Left ventricle myocardium inferior (tissue), 1 donor: ENCODE measurements at regions not wholly inside any gene's neighbourhood (a gene's known extent, or its start where the extent isn't known, plus 50 kb on each side); places are given as distances from the start of the nearest gene placed in this dataset.

Experiments used
- DNase-seq: peaks from one replicate; pipeline ENCODE4 v3.0.0-alpha.2; 2020
- H3K27ac ChIP-seq: fragments of 200-600 bp; replicated peaks from 2 replicates; pipeline ENCODE4 v1.8.0; 2021
- H3K27me3 ChIP-seq: fragments of 200-600 bp; 2 replicates; pipeline ENCODE4 v1.8.0; 2021; ENCODE audit warnings: low read depth
- H3K36me3 ChIP-seq: fragments of 200-600 bp; 2 replicates; pipeline ENCODE4 v1.8.0; 2021
- H3K4me1 ChIP-seq: fragments of 200-600 bp; 2 replicates; pipeline ENCODE4 v1.8.0; 2021
- H3K4me3 ChIP-seq: fragments of 200-600 bp; 2 replicates; pipeline ENCODE4 v1.8.0; 2021; ENCODE audit warnings: mild to moderate bottlenecking, moderate library complexity
- H3K9me3 ChIP-seq: fragments of 200-600 bp; replicated peaks from 2 replicates; pipeline ENCODE4 v1.8.0; 2021
- CTCF ChIP-seq: fragments of 200-600 bp; IDR thresholded peaks from 2 replicates; pipeline ENCODE4 v1.8.0; 2021; ENCODE audit warnings: antibody characterized with exemption, mild to moderate bottlenecking, borderline replicate concordance
- intact Hi-C: fragments of 100-400 bp; cut with micrococcal nuclease; formaldehyde crosslinking; loops from one replicate; pipeline ENCODE4 v1.11.0; 2022
- donor health status: DM: no; HTN: yes; CAD: no; lungs with severe emphysema.

DNA sequence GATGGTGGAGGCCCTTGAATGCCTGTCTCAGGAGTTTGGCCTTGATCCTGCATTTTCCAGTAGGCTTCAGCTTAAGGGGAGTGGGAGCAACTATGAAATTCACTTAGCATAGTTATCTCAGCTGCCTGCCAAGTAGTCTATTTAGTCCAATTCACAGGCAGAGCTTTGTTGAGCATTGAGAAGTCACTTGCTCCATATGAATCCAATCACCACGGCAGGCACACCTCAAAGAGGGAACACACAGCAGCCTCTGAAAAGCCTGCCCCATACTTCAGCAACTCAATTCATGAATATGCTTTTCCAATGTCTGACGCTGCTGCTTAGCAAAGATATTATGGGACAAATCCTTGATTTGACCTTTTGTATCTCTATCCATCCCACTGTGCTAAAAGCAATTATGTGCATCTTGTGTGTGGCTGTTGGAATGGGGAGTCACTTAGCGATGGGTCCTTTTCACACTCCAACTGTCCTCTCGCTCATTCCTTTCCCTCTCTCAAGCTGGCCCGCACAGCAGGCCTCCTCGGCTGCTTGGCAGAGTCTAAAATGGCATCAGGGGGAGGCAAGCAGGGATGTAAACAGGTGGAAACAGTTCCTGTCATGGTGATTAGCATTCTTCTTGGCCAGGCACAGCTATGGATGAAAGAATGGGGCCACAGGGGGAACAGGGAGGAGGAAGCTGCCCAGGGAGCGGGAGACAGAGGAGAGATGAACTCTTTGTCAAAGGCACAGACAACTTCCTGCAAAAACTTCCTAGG lies 56.0 kb upstream of the LRPPRC start:
- DNase-seq: no peak

DNA sequence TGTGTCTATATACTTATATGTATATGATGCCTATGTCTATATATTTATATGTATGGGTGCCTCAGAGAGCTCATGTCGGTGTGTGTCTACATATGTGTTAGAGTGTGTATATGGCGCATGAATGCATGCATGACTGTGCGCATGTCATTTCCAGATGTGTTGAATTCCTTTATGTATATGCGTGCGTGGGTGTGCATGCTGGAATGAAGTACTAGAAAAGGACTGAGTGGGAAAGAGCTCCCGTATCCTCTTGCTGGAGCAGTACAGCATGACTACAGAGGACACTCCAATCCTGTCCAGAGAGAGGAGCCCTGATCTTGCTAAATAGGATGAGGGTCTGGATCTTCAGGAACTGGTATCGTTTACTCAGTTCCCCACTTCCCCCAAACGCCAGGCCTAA lies 56.8 kb upstream of the LRPPRC start:
- no peak for TF ChIP-seq CTCF
- Histone ChIP-seq H3K4me1 (no peaks in the 10 kb centered on the region), H3K27me3 (peaks cover 2% of the 10 kb centered on the region), H3K4me3 (no peak overlapping the region), H3K27ac (no peak overlapping the region), H3K9me3 (no peaks in the 10 kb centered on the region), H3K36me3 (no peaks in the 10 kb centered on the region)
- intact Hi-C loops: no loop called here
- no peak for DNase-seq

More for the DNA sequence above, 56.0 kb upstream of the LRPPRC start:
- no peaks in the 10 kb centered on the region for H3K4me1 ChIP-seq
- no peaks in the 10 kb centered on the region for H3K9me3 ChIP-seq
- no peak overlapping the region for H3K4me3 ChIP-seq
- intact Hi-C loops: no loop called here
- no peaks in the 10 kb centered on the region for H3K36me3 ChIP-seq
- no peak for TF ChIP-seq CTCF
- peaks cover 8% of the 10 kb centered on the region for H3K27me3 ChIP-seq
- no peak overlapping the region for H3K27ac ChIP-seq

- intact Hi-C loops: no loop called here
- no peak for TF ChIP-seq CTCF
- no peaks in the 10 kb centered on the region for H3K36me3 ChIP-seq
- no peaks in the 10 kb centered on the region for H3K9me3 ChIP-seq
- H3K4me3 ChIP-seq: no peak overlapping the region
- H3K27ac ChIP-seq: no peak overlapping the region
- no peaks in the 10 kb centered on the region for H3K27me3 ChIP-seq
- H3K4me1 ChIP-seq: no peaks in the 10 kb centered on the region
- no peak for DNase-seq
These were observed 57.3 kb upstream of the LRPPRC start for GRCh38 chr2:44053052-44053451.

DNA sequence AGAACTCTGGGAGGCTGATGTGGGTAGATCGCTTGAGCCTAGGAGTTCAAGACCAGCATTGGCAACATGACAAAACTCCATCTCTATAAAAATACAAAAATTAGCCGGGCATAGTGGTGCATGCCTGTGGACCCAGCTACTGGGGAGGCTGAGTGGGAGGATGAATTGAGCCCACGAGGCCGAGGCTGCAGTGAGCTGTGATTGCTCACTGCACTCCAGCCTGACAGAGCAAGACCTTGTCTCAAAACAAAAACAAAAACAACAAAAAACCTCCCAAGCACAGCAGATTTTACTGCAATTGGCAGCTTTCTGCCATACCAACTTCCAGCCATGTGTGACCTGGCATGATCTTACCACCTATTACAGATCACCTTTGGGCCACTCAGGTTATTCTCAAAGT lies 57.7 kb upstream of the LRPPRC start:
- Histone ChIP-seq H3K4me1 (no peaks in the 10 kb centered on the region), H3K36me3 (no peaks in the 10 kb centered on the region), H3K9me3 (no peaks in the 10 kb centered on the region), H3K27me3 (no peaks in the 10 kb centered on the region), H3K27ac (no peak overlapping the region), H3K4me3 (no peak overlapping the region)
- intact Hi-C loops: no loop called here
- no peak for TF ChIP-seq CTCF
- DNase-seq: no peak

DNA sequence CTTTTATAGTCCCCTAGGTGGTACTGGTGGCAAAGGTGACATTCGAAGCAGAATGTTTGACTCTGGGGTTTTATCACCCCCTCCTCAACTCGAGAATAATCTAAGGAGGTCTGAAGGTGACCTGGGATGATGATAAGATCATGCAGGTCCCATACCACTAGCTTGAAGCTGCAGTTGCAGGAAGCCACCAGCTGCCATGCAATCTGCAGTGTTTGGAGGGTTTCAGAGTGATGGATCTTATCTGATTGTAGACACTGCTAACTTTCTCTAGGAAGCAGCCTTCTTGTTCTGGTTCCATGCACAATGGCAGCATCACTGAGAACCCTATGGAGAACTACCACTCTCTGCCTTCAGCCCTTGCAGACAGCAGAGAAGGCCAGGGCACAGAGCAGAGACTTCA lies 59.4 kb upstream of the LRPPRC start:
- no peak for DNase-seq
- TF ChIP-seq CTCF: no peak
- H3K36me3 ChIP-seq: no peaks in the 10 kb centered on the region
- H3K27ac ChIP-seq: no peak overlapping the region
- no peaks in the 10 kb centered on the region for H3K4me1 ChIP-seq
- no peaks in the 10 kb centered on the region for H3K27me3 ChIP-seq
- no peak overlapping the region for H3K4me3 ChIP-seq
- H3K9me3 ChIP-seq: no peaks in the 10 kb centered on the region
- intact Hi-C loops: no loop called here
